ENCODE measurements at regions not wholly inside any gene's neighbourhood (a gene's known extent, or its start where the extent isn't known, plus 50 kb on each side); places are given as distances from the start of the nearest gene placed in this dataset.

- no peak for TF ChIP-seq GATA3 (IDR thresholded peaks at IDR 0.05; ENCODE audit: low read depth, low read length)
- TF ChIP-seq GATA2 (IDR thresholded peaks at IDR 0.05; ENCODE audit: low read depth, low read length) = no peak
These were observed 91.5 kb upstream of the RBMS3 start for GRCh38 chr3:29189328-29189727.

Data from SH-SY5Y (cell line).